ENCODE measurements at regions not wholly inside any gene's neighbourhood (a gene's known extent, or its start where the extent isn't known, plus 50 kb on each side); places are given as distances from the start of the nearest gene placed in this dataset.
A peak's percentile ranks its signal among the peaks of the same experiment; 100 is the strongest.

- intact Hi-C loops (cut with micrococcal nuclease) = loop anchor here (1.0 kb wide), 1 partner anchor 49 kb away; no protein-coding TSS in a partner anchor
- no peaks in the 10 kb centered on the region for H3K36me3 Mint-ChIP-seq (ENCODE audit: insufficient read depth, unreplicated experiment)
- peaks cover 36% of the 10 kb centered on the region for H3K4me1 Mint-ChIP-seq (ENCODE audit: insufficient read depth, unreplicated experiment)
- H3K9me3 Mint-ChIP-seq (ENCODE audit: unreplicated experiment) = peaks cover 7% of the 10 kb centered on the region
- H3K27me3 Mint-ChIP-seq (ENCODE audit: insufficient read depth, unreplicated experiment) = no peaks in the 10 kb centered on the region
- BruUV-seq (replicated peaks) = no TSS peak
- ChIA-PET POLR2A (interaction anchor here (1.0 to 1.9 kb wide), 3 partner anchors 8 to 202 kb away, joined by 3 to 6 read pairs (median 4); no protein-coding TSS in a partner anchor), CTCF (no interaction called here)
- no peak overlapping the region for H3K4me3 Mint-ChIP-seq (ENCODE audit: unreplicated experiment)
- no peak for TF ChIP-seq CTCF (IDR thresholded peaks at IDR 0.05; ENCODE audit: unreplicated experiment)
- no peak for DNase-seq (ENCODE audit: unreplicated experiment)
- H3K27ac Mint-ChIP-seq (ENCODE audit: low read depth, unreplicated experiment) = peak overlapping the region; percentile 77
Observed at GRCh38 chr5:173715607-173716006, 99.2 kb upstream of the BOD1 start.

GRCh38 chr5:173716058-173716682 is 99.7 kb upstream of the BOD1 start:
- DNase-seq (ENCODE audit: unreplicated experiment) = no peak
- H3K27ac Mint-ChIP-seq (ENCODE audit: low read depth, unreplicated experiment) = no peak overlapping the region
- no peak for TF ChIP-seq CTCF (IDR thresholded peaks at IDR 0.05; ENCODE audit: unreplicated experiment)
- intact Hi-C loops (cut with micrococcal nuclease) = no loop called here
- ChIA-PET POLR2A (interaction anchor here (1.0 to 1.9 kb wide), 2 partner anchors 9 to 177 kb away, joined by 4 to 6 read pairs; no protein-coding TSS in a partner anchor), CTCF (no interaction called here)
- TSS peak; percentile 85 for BruUV-seq (replicated peaks)
- H3K4me1 Mint-ChIP-seq (ENCODE audit: insufficient read depth, unreplicated experiment) = peaks cover 38% of the 10 kb centered on the region
- H3K27me3 Mint-ChIP-seq (ENCODE audit: insufficient read depth, unreplicated experiment) = no peaks in the 10 kb centered on the region
- no peaks in the 10 kb centered on the region for H3K36me3 Mint-ChIP-seq (ENCODE audit: insufficient read depth, unreplicated experiment)
- peaks cover 6% of the 10 kb centered on the region for H3K9me3 Mint-ChIP-seq (ENCODE audit: unreplicated experiment)
- H3K4me3 Mint-ChIP-seq (ENCODE audit: unreplicated experiment) = no peak overlapping the region

- H3K36me3 Mint-ChIP-seq (ENCODE audit: insufficient read depth, unreplicated experiment) = peaks cover 4% of the 10 kb centered on the region
- TF ChIP-seq CTCF (IDR thresholded peaks at IDR 0.05; ENCODE audit: unreplicated experiment) = no peak
- ChIA-PET CTCF (interaction anchor here (1.0 kb wide), 1 partner anchor 27 kb away, joined by 3 read pairs; no protein-coding TSS in a partner anchor), POLR2A (interaction anchor here (0.9 to 1.1 kb wide), 2 partner anchors 10 to 26 kb away, joined by 3 read pairs; no protein-coding TSS in a partner anchor)
- no peaks in the 10 kb centered on the region for H3K27me3 Mint-ChIP-seq (ENCODE audit: insufficient read depth, unreplicated experiment)
- H3K9me3 Mint-ChIP-seq (ENCODE audit: unreplicated experiment) = no peaks in the 10 kb centered on the region
- no TSS peak for BruUV-seq (replicated peaks)
- DNase-seq (ENCODE audit: unreplicated experiment) = no peak
- no peak overlapping the region for H3K4me3 Mint-ChIP-seq (ENCODE audit: unreplicated experiment)
- intact Hi-C loops (cut with micrococcal nuclease) = no loop called here
- no peak overlapping the region for H3K27ac Mint-ChIP-seq (ENCODE audit: low read depth, unreplicated experiment)
- H3K4me1 Mint-ChIP-seq (ENCODE audit: insufficient read depth, unreplicated experiment) = peaks cover 44% of the 10 kb centered on the region
Observed at GRCh38 chr5:173717959-173718358, 101.5 kb upstream of the BOD1 start.

- Mint-ChIP-seq H3K27me3 (ENCODE audit: insufficient read depth, unreplicated experiment) (no peaks in the 10 kb centered on the region), H3K4me3 (ENCODE audit: unreplicated experiment) (no peak overlapping the region), H3K27ac (ENCODE audit: low read depth, unreplicated experiment) (no peak overlapping the region), H3K9me3 (ENCODE audit: unreplicated experiment) (no peaks in the 10 kb centered on the region), H3K36me3 (ENCODE audit: insufficient read depth, unreplicated experiment) (peaks cover 4% of the 10 kb centered on the region), H3K4me1 (ENCODE audit: insufficient read depth, unreplicated experiment) (peaks cover 44% of the 10 kb centered on the region)
- intact Hi-C loops (cut with micrococcal nuclease) = no loop called here
- POLR2A ChIA-PET = interaction anchor here (0.8 to 1.1 kb wide), 3 partner anchors 9 to 170 kb away, joined by 3 read pairs; partner anchors contain the start of gene CPEB4
- CTCF ChIA-PET = interaction anchor here (0.6 to 1.0 kb wide), 2 partner anchors 27 to 197 kb away, joined by 3 read pairs; no protein-coding TSS in a partner anchor
- no peak for TF ChIP-seq CTCF (IDR thresholded peaks at IDR 0.05; ENCODE audit: unreplicated experiment)
- BruUV-seq (replicated peaks) = no TSS peak
- no peak for DNase-seq (ENCODE audit: unreplicated experiment)
Observed at GRCh38 chr5:173718469-173718868, 102.0 kb upstream of the BOD1 start.
